HG03159 (cell line): ENCODE measurements at regions not wholly inside any gene's neighbourhood (a gene's known extent, or its start where the extent isn't known, plus 50 kb on each side); places are given as distances from the start of the nearest gene placed in this dataset.
"Not testable (repeated sequence)": the region's sequence is repeated elsewhere in the genome, so short reads cannot be mapped to it uniquely, and the experiment has no call there.

ENCODE experiments used
- ATAC-seq: cut with Tn5 transposase; IDR thresholded peaks from one replicate; pipeline ENCODE4 v1.9.1; 2021; ENCODE audit warnings: mild to moderate bottlenecking, moderate library complexity; ENCODE audit not compliant: unreplicated experiment

- no peak for ATAC-seq
These were observed 140.8 kb upstream of the SLC35G4 start for GRCh38 chr18:11468617-11469016.

DNA sequence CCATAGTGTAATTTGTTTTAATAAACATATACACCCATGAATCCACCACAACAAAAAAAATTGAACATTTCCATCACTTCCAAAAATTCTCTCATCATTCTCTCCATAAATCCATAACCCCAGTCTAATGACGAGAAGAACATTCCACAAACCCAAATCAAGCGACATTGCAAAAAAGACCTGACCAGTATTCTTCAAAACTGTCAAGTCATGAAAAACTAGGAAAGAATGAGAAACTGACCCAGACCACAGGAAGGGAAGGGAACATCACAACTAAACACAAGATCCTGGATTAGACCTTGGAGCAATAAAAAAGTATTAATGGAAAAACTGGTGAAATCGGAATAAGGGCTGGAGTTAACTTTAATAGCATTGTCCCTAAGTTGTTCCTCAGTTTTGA is 141.3 kb upstream of the SLC35G4 start:
- no peak for ATAC-seq

GRCh38 chr18:11467611-11468010 is 141.8 kb upstream of the SLC35G4 start:
- no peak for ATAC-seq

DNA sequence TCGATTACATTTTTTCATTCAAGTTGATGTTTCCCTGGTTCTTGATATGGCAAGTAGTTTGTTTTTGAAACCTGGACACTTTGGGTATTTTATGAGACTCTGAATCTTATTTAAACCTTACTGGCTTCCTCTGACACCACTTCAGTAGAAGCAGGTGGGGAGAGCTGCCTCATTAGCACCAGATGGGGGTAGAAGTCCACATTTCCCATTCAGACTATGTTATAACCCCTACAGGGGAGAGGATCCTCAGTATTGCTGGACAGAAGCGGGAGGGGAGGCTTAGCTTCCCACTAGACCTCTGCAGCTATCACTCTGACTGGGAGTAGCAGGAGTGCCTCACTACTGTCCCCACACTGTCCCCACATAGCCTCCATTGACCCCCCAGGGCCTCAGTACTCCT is 145.3 kb upstream of the SLC35G4 start:
- ATAC-seq: no peak

- ATAC-seq: no peak
These were observed 150.9 kb upstream of the SLC35G4 start for GRCh38 chr18:11458447-11458846.

DNA sequence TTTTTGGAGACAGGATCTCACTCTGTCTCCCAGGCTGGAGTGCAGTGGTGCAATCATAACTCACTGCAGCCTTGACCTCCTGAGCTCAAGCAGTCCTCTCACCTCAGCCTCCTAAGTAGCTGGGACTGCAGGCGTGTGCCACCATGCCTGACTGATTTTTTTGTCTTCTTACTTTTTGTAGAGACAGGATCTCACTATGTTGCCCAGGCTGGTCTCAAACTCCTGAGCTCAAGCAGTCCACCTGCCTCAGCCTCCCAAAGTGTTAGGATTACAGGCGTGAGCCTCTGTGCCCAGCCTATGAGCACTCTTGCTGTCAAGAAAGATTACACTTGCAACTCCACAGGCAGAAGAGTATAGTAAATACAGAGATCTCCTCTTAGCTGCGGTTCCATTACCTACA is 151.5 kb upstream of the SLC35G4 start:
- ATAC-seq: not testable (repeated sequence)

DNA sequence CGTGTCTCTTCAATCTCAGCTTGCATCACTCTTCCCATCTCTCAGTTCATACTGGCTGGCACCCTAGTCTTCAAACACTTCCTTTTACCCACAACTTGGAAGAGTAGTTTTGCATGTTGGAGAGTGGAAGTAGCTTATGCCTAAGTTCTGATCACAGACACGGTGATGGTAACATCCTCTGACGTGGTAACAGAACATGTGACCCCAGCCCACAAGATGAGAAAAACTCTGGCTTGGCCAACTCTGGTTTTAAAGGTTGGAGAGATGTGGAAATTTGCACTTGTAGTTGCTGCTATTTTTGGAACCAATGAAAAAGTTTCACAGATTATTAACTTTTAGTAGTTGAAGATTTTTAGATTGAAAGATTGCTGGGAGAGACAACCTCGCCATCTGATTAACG is 155.4 kb upstream of the SLC35G4 start:
- ATAC-seq: no peak

DNA sequence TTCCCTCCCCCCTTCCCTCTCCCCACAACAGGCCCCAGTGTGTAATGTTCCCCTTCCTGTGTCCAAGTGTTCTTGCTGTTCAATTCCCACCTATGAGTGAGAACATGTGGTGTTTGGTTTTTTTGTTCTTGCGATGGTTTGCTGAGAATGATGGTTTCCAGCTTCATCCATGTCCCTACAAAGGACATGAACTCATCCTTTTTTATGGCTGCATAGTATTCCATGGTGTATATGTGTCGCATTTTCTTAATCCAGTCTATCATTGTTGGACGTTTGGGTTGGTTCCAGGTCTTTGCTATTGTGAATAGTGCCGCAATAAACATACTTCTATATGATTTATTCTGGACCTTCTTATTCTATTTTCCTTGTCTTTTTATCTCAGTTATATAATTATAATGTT is 165.2 kb upstream of the SLC35G4 start:
- not testable (repeated sequence) for ATAC-seq

DNA sequence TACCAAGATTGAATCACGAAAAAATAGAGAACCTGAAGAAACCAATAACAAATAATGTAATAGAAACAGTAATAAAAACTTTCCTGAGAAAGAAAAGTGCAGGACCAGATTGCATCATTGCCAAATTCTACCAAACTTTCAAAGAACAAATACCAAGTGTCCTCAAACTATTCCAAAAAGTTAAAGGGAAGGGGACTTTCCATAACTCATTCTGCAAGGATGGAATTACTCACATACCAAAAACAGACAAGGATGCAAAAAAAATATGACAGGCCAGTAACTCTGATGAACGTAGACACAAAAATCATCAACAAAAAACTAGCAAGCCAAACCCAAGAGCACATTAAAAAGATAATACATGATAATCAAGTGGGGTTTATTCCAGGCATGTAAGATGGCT is 172.3 kb upstream of the SLC35G4 start:
- ATAC-seq: no peak

- ATAC-seq: no peak
These were observed 177.0 kb upstream of the SLC35G4 start for GRCh38 chr18:11432360-11432811.

- ATAC-seq: no peak
These were observed 179.5 kb upstream of the SLC35G4 start for GRCh38 chr18:11429876-11430275.

- ATAC-seq: no peak
These were observed 184.2 kb upstream of the SLC35G4 start for GRCh38 chr18:11425211-11425610.

DNA sequence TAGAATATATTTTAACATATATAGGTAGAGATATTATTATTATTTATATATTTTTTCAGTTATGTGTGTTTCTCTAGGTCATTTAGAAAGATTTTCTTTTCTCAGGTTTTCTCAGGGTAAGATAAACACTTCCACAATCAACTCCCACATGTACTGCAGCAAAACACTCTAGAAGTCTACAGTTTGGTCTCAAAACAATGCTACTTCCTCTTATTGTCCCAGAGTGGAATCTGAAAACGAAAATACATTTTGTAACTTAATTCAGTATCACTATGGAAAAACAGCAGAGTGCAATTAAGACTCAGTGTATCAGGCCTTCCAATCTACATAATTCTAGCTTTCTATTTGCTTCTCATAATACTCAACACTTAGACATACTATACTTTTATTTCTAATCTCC is 190.1 kb upstream of the SLC35G4 start:
- no peak for ATAC-seq

DNA sequence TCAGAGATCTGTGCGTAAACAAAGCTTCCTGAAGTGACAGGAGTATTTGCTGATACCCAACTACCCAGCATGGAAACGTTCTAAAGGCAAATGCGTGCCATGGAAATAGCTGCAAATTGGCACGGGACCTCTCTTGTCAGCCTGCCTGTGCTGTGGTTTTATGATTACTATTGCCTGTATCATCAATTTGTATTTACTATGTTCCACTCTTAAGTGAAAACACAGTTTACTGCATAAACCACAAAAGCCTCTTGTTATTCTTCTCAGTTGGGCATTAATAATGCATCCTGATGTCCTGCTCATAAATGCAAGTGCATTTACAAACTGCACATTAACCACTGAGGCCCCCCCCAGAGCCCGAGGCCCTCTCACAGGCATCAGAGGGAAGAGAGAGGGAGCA is 196.6 kb upstream of the SLC35G4 start:
- no peak for ATAC-seq

DNA sequence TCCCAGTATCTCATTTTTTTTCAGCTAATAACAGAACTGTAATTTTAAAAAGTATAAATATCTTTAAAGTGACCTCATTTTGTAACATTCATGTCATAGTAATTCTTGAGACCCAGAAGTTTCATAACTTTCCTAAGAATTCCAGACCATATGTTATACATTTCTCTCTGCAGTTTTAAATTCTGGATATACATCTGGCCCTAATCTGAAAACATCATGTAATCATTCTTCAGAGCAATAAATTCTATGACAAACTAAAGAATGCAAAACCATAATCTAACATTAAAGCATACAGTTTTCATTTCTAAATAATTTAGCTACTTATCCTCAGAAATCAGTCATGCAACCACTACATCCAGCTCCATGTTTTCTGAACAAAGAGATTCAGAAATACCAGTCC is 198.3 kb upstream of the SLC35G4 start:
- no peak for ATAC-seq

DNA sequence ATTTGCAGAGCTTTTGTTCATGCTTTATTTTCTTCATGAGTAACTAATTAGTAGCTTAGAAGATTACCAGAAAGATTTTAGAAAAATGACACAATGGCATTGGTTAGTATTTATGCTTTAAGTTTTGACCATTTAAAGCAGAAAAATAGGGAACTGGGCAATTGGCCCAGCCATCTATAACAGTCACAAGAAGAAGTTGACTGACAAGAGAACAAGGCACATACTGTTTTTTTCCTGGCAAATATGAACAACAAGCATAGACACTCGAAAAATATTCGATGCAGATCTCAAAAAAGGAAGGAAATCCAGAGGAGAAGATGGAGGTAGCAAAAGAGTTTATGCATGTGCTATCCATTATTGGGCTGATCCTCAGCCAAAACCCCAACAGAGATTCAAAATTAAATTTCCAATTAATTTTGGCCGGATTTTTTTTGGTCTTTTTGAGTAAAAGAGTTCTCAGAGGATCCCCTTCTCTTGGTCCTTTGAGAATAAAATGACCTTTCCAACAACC is 200.8 kb upstream of the SLC35G4 start:
- ATAC-seq: no peak

DNA sequence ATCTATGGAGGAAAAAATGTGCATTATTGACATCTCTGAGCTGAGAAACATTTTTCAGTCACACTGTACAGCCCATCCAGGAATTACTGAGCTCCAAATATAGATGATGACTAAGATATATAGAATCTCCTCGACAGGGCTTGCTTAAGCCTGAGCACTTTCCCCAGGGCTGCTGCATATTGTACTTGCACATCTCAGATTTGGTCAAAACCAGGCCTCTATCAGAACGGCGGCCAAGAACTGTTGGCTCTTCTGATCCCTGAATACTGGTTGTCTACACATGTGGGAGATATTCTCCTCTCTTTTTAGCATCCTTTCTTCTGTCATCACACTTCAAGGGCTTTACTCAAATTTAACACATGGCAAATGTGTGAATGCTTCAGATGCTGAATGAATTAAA is 201.5 kb upstream of the SLC35G4 start:
- no peak for ATAC-seq

DNA sequence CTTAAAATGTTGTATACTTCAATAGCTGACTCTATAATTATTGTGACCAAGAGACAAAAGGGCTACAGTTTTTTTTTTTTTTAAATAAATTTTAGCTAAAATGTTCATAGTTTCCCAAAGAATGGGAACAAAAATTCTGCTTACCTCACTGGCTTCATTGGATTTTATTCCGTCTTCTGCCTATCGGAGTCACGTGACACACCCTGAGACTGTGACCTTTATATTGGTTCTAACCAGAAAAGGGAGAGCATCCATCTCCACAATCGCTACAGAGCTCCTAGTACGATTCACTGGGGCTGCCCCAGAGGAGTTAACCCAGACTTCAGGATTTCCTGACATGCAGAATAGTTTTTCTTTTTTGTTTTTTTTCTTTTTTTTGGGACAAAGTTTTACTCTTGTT is 203.6 kb upstream of the SLC35G4 start:
- no peak for ATAC-seq

DNA sequence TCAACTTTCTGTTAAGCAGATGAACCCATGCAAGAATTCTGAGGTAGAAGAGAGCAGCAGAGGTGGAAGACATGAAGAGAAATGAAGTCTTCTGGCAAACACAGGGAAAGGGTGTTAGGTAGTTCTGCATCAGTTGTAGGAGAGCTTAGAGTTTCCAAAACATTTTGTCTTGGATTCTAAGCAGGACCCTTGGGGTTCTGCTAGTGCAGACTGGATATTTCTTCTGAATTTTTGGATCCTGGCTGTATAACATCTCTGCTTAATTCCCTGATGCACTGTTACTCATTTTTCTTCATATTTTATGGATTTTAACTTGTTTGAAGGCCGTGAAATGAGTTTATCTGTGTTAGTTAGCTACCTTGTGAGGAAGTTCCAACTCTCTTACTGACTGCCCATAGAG is 208.7 kb upstream of the SLC35G4 start:
- ATAC-seq: no peak

- no peak for ATAC-seq
These were observed 210.8 kb upstream of the SLC35G4 start for GRCh38 chr18:11398625-11399024.

DNA sequence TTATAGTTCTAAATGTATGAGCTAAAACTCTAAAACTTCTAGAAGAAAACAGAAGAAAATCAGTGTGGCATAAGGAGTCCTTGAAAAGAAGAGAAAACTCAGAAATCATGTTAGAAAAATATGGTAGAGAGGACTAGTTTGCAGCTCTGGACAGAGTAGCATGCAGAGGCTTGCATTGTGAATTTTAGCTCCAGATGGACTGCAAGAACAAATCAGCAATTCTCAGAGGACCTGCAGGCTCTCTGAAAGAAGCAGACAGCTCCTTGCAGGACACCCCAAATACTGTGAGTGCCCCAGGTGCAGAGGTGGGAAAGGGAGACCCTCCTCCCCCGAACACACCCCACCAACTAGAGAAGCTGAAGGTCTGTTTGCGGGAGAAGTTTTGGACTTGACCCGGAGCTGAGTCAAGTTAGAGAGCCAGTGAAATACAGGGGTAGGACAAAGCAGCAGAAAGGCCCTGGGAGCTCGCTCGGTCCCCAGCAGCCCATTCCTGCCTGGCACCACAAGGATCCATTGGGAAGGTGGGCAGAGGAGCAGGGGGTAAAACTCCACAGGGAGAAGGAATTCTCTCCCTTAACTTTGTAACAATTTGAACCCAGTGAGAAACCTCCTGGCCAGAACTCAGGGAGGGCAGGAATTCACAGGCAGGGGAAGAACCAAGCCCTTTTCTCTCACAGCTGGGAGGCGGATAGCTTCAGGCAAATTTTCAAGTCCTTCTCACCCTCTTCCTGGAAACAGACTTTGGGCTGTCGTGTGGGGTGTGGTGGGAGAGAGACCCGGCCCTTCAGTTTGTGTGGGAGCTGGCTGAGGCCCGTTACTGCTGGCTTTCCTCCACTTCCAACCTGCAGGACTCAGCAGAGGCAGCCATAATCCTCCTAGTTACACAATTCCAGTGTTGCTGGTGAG is 216.2 kb upstream of the SLC35G4 start:
- ATAC-seq: no peak

GRCh38 chr18:11392292-11392691 is 217.1 kb upstream of the SLC35G4 start:
- no peak for ATAC-seq

GRCh38 chr18:11391661-11392060 is 217.7 kb upstream of the SLC35G4 start:
- no peak for ATAC-seq
